Keratinocyte (primary cell): ENCODE measurements at regions not wholly inside any gene's neighbourhood (a gene's known extent, or its start where the extent isn't known, plus 50 kb on each side); places are given as distances from the start of the nearest gene placed in this dataset.

Experiments
- DNase-seq: peaks from one replicate; pipeline ENCODE4 v3.0.0-alpha.2; 2011; ENCODE audit warnings: low read depth, missing footprints, low spot score
- FAIRE-seq: peaks from 2 replicates; lab custom pipeline; 2011; peaks lifted over from hg19 to GRCh38; lab: Jason Lieb, UNC
- H2AFZ ChIP-seq: 2 replicates; pipeline ENCODE4 v1.6.0; 2012; ENCODE audit warnings: low read length, control low read depth, inconsistent platforms; ENCODE audit not compliant: control insufficient read depth
- H3K27ac ChIP-seq: 2 replicates; pipeline ENCODE4 v1.5.1; 2011; ENCODE audit warnings: low read length; ENCODE audit not compliant: control insufficient read depth, insufficient read depth
- H3K27me3 ChIP-seq: 3 replicates; pipeline ENCODE4 v1.6.0; 2011; ENCODE audit warnings: low read length; ENCODE audit not compliant: control insufficient read depth, insufficient read depth; ENCODE audit errors: extremely low read depth
- H3K36me3 ChIP-seq, 2 experiments: 2 replicates in 1 of 2; 3 replicates in 1 of 2; pipeline ENCODE4 v1.5.1; 2011; ENCODE audit warnings: low read length in 2 of 2, mild to moderate bottlenecking in 1 of 2; ENCODE audit not compliant: control insufficient read depth in 2 of 2, insufficient read depth in 2 of 2; ENCODE audit errors: extremely low read depth in 1 of 2
- H3K4me1 ChIP-seq: 3 replicates; pipeline ENCODE4 v1.5.1; 2011; ENCODE audit warnings: low read length; ENCODE audit not compliant: control insufficient read depth, insufficient read depth; ENCODE audit errors: extremely low read depth
- H3K4me2 ChIP-seq: 3 replicates; pipeline ENCODE4 v1.6.0; 2011; ENCODE audit warnings: low read depth, low read length; ENCODE audit not compliant: control insufficient read depth, insufficient read depth; ENCODE audit errors: extremely low read depth
- H3K4me3 ChIP-seq, 3 experiments: fragments of 200-600 bp in 1 of 3; sonication (generic) in 1 of 3; 2 replicates in 2 of 3; 3 replicates in 1 of 3; pipeline ENCODE4 v1.5.1; 2011 to 2016; ENCODE audit warnings: low read length in 3 of 3, mild to moderate bottlenecking in 3 of 3, control low read depth in 2 of 3, inconsistent platforms in 1 of 3, low read depth in 1 of 3, mixed read lengths in 1 of 3, mixed run types in 1 of 3, moderate library complexity in 1 of 3; ENCODE audit not compliant: control insufficient read depth in 2 of 3, insufficient read depth in 2 of 3; ENCODE audit errors: extremely low read depth in 1 of 3
- H3K79me2 ChIP-seq: 2 replicates; pipeline ENCODE4 v1.6.0; 2012; ENCODE audit warnings: low read length; ENCODE audit not compliant: control insufficient read depth, insufficient read depth
- H3K9ac ChIP-seq: 3 replicates; pipeline ENCODE4 v1.6.0; 2011; ENCODE audit warnings: low read length; ENCODE audit not compliant: control insufficient read depth, insufficient read depth; ENCODE audit errors: extremely low read depth
- H3K9me1 ChIP-seq: 3 replicates; pipeline ENCODE4 v1.6.0; 2011; ENCODE audit warnings: low read length; ENCODE audit not compliant: control insufficient read depth, insufficient read depth; ENCODE audit errors: extremely low read depth
- H3K9me3 ChIP-seq: 2 replicates; pipeline ENCODE4 v1.5.1; 2012; ENCODE audit warnings: low read depth, low read length; ENCODE audit not compliant: control insufficient read depth
- H4K20me1 ChIP-seq: 3 replicates; pipeline ENCODE4 v1.6.0; 2011; ENCODE audit warnings: low read length; ENCODE audit not compliant: control insufficient read depth, insufficient read depth; ENCODE audit errors: extremely low read depth
- EZH2 ChIP-seq: IDR thresholded peaks from one replicate; pipeline ENCODE4 v1.6.1; 2012; ENCODE audit warnings: inconsistent platforms, mild to moderate bottlenecking, low read length, moderate library complexity
- dilution Hi-C: fragments of 300-500 bp; cut with MboI; formaldehyde crosslinking; loops from one replicate; pipeline ENCODE4 v1.7.0; 2020; ENCODE audit warnings: low sequenced_read_pairs; ENCODE audit not compliant: extremely low pct_ligation_motif_present
- TF ChIP-seq, protein P1 (sequence below), 3 experiments: IDR thresholded peaks in 1 of 3; conservative IDR thresholded peaks in 1 of 3; optimal IDR thresholded peaks in 1 of 3; 2 replicates in 2 of 3; 3 replicates in 1 of 3; pipeline versions ENCODE3 to v1.5.1; 2011; ENCODE audit warnings: low read length in 3 of 3, mild to moderate bottlenecking in 3 of 3, moderate library complexity in 2 of 3, control low read depth in 1 of 3, inconsistent platforms in 1 of 3; ENCODE audit not compliant: insufficient read depth in 2 of 3; ENCODE audit errors: extremely low read depth in 1 of 3

DNA sequence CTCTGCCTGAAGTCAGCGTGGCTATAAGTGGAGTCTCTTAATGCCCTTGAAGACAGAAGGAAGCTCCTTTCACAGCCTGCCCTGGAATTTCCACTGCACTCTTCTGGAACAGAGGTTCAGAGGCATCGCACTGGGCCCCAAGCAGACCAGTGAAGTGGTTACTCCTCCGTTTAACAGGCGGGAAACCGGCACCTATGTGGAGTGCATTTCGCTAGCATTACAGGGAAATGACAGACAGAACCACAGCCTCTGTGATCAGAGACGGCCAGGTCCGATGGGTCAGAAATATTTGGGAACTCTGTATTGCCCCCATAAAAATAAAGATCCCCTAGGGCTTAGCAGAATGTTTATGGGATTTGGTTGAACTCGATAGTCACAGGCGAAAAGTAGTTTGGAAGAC, 406.9 kb upstream of the PRKCQ start:
- Histone ChIP-seq H3K4me3 (no peak overlapping the region), H3K4me1 (no peaks in the 10 kb centered on the region), H3K9me3 (no peaks in the 10 kb centered on the region), H3K36me3 (no peaks in the 10 kb centered on the region), H4K20me1 (no peaks in the 10 kb centered on the region), H3K9me1 (no peaks in the 10 kb centered on the region), H3K79me2 (no peaks in the 10 kb centered on the region), H3K27ac (no peak overlapping the region), H3K9ac (no peak overlapping the region), H3K4me2 (no peak overlapping the region), H2AFZ (no peak overlapping the region), H3K27me3 (no peaks in the 10 kb centered on the region)
- no peak for TF ChIP-seq EZH2
- TF ChIP-seq, protein P1, sequence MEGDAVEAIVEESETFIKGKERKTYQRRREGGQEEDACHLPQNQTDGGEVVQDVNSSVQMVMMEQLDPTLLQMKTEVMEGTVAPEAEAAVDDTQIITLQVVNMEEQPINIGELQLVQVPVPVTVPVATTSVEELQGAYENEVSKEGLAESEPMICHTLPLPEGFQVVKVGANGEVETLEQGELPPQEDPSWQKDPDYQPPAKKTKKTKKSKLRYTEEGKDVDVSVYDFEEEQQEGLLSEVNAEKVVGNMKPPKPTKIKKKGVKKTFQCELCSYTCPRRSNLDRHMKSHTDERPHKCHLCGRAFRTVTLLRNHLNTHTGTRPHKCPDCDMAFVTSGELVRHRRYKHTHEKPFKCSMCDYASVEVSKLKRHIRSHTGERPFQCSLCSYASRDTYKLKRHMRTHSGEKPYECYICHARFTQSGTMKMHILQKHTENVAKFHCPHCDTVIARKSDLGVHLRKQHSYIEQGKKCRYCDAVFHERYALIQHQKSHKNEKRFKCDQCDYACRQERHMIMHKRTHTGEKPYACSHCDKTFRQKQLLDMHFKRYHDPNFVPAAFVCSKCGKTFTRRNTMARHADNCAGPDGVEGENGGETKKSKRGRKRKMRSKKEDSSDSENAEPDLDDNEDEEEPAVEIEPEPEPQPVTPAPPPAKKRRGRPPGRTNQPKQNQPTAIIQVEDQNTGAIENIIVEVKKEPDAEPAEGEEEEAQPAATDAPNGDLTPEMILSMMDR (optimal IDR thresholded peaks at IDR 0.05 in 1 of 3, IDR thresholded peaks at IDR 0.05 in 1 of 3, conservative IDR thresholded peaks at IDR 0.05 in 1 of 3; ENCODE audit: extremely low read depth in 1 of 3, insufficient read depth in 2 of 3, low read length in 3 of 3) = no peak
- no peak for DNase-seq
- no peak for FAIRE-seq
- dilution Hi-C loops = no loop called here

DNA sequence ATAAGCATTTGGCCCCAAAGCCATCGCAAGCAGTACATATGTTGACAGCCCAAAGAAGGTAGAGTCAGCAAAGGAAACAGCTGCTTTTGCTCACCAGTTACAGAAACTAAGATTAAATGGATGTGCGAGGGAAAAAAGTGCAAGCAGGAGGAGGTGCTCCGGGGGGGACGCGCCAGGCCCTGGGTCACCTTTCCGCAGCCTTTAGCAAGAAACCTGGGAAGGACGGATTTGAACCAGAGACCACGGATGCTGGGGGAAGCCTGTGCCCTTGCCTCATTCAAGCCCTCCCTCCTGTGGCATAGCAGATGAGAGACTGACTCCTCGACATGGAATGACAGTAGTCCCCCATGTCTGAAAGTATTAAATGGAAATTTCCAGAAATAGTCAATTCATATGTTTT, 405.6 kb upstream of the PRKCQ start:
- dilution Hi-C loops = no loop called here
- no peak for DNase-seq

More for the DNA sequence above, 405.6 kb upstream of the PRKCQ start:
- no peaks in the 10 kb centered on the region for H3K9me1 ChIP-seq
- FAIRE-seq = no peak
- H3K9ac ChIP-seq = no peak overlapping the region
- H3K36me3 ChIP-seq = no peaks in the 10 kb centered on the region
- no peak overlapping the region for H3K27ac ChIP-seq
- H2AFZ ChIP-seq = no peak overlapping the region
- no peaks in the 10 kb centered on the region for H4K20me1 ChIP-seq
- TF ChIP-seq, protein P1 (optimal IDR thresholded peaks at IDR 0.05 in 1 of 3, IDR thresholded peaks at IDR 0.05 in 1 of 3, conservative IDR thresholded peaks at IDR 0.05 in 1 of 3; ENCODE audit: extremely low read depth in 1 of 3, insufficient read depth in 2 of 3, low read length in 3 of 3) = no peak
- no peak for TF ChIP-seq EZH2
- no peaks in the 10 kb centered on the region for H3K9me3 ChIP-seq
- H3K4me3 ChIP-seq = no peak overlapping the region
- no peak overlapping the region for H3K4me2 ChIP-seq
- H3K4me1 ChIP-seq = no peaks in the 10 kb centered on the region
- no peaks in the 10 kb centered on the region for H3K79me2 ChIP-seq
- no peaks in the 10 kb centered on the region for H3K27me3 ChIP-seq
